CD4-positive, alpha-beta memory T cell (primary cell): ENCODE measurements at regions not wholly inside any gene's neighbourhood (a gene's known extent, or its start where the extent isn't known, plus 50 kb on each side); places are given as distances from the start of the nearest gene placed in this dataset.

Source experiments
- CTCF ChIA-PET: fragments of 350-600 bp; sonication (Branson Sonifier 250); formaldehyde crosslinking; loops from one replicate; lab custom pipeline; 2021; ENCODE audit warnings: inconsistent platforms; ENCODE audit not compliant: partially characterized antibody; lab: Charles Lee
- POLR2A ChIA-PET: fragments of 350-600 bp; sonication (Branson Sonifier 250); formaldehyde crosslinking; loops from one replicate; lab custom pipeline; 2021; ENCODE audit not compliant: partially characterized antibody; lab: Charles Lee
- DNase-seq, 5 donors: peaks; one replicate each; pipeline versions ENCODE4 v3.0.0 to v3.0.0-alpha.2; 2020 to 2022; ENCODE audit warnings: mixed read lengths in 1 of 5
- H3K27ac ChIP-seq: one replicate; pipeline ENCODE4 v1.7.0; 2013; ENCODE audit warnings: low read depth, low read length
- H3K27me3 ChIP-seq: 2 replicates; pipeline ENCODE4 v1.7.0; 2013; ENCODE audit warnings: mild to moderate bottlenecking, low read length, moderate library complexity; ENCODE audit not compliant: insufficient read depth
- H3K36me3 ChIP-seq: 2 replicates; pipeline ENCODE4 v1.7.0; 2013; ENCODE audit warnings: mild to moderate bottlenecking, low read length, moderate library complexity; ENCODE audit not compliant: insufficient read depth
- H3K4me1 ChIP-seq: 2 replicates; pipeline ENCODE4 v1.7.0; 2013; ENCODE audit warnings: mild to moderate bottlenecking, low read length, moderate library complexity; ENCODE audit not compliant: insufficient read depth
- H3K4me3 ChIP-seq, 2 donors: one replicate each; pipeline ENCODE4 v1.7.0; 2013; ENCODE audit warnings: low read length in 2 of 2, mild to moderate bottlenecking in 1 of 2
- H3K9me3 ChIP-seq, 2 donors: one replicate each; pipeline ENCODE4 v1.7.0; 2013; ENCODE audit warnings: low read length in 2 of 2, control low read depth in 1 of 2; ENCODE audit not compliant: control insufficient read depth in 1 of 2
- H3K27ac Mint-ChIP-seq, 7 donors: one replicate each; pipeline ENCODE4 v1.8.0; 2020 to 2021; ENCODE audit warnings: mixed read lengths in 7 of 7, mild to moderate bottlenecking in 6 of 7, inconsistent platforms in 3 of 7, moderate library complexity in 3 of 7
- H3K27me3 Mint-ChIP-seq, 2 donors: one replicate each; pipeline ENCODE4 v1.8.0; 2020 to 2021; ENCODE audit warnings: mixed read lengths in 2 of 2
- H3K36me3 Mint-ChIP-seq, 2 donors: one replicate each; pipeline ENCODE4 v1.8.0; 2020 to 2021; ENCODE audit warnings: mixed read lengths in 2 of 2, inconsistent platforms in 1 of 2, mild to moderate bottlenecking in 1 of 2
- H3K4me1 Mint-ChIP-seq, 4 donors: one replicate each; pipeline ENCODE4 v1.8.0; 2020 to 2021; ENCODE audit warnings: mixed read lengths in 4 of 4, mild to moderate bottlenecking in 1 of 4
- H3K4me3 Mint-ChIP-seq, 8 donors: one replicate each; pipeline ENCODE4 v1.8.0; 2020 to 2021; ENCODE audit warnings: mixed read lengths in 8 of 8, mild to moderate bottlenecking in 7 of 8, moderate library complexity in 6 of 8, inconsistent platforms in 3 of 8
- H3K9me3 Mint-ChIP-seq, 8 donors: one replicate each; pipeline ENCODE4 v1.8.0; 2020 to 2021; ENCODE audit warnings: mixed read lengths in 8 of 8, mild to moderate bottlenecking in 5 of 8, inconsistent platforms in 3 of 8, moderate library complexity in 1 of 8
- intact Hi-C: fragments of 100-400 bp; cut with micrococcal nuclease; formaldehyde crosslinking; loops from one replicate; pipeline ENCODE4 v1.15.1; 2023

GRCh38 chr10:3241274-3241921, 68.8 kb upstream of the PITRM1 start:
- POLR2A ChIA-PET = no interaction called here
- no peaks in the 10 kb centered on the region for H3K36me3 ChIP-seq
- CTCF ChIA-PET = interaction anchor here (1.0 to 6.0 kb wide), 6 partner anchors 534 to 1529 kb away, joined by 3 to 68 read pairs (median 5); no protein-coding TSS in a partner anchor
- intact Hi-C loops = no loop called here
- H3K27me3 Mint-ChIP-seq = peaks cover 0 to 1% of the 10 kb centered on the region in 2 donors
- no peak overlapping the region for H3K27ac Mint-ChIP-seq
- H3K27ac ChIP-seq = no peak overlapping the region
- H3K9me3 ChIP-seq = no peaks in the 10 kb centered on the region
- H3K36me3 Mint-ChIP-seq = no peaks in the 10 kb centered on the region
- no peak overlapping the region for H3K4me3 ChIP-seq
- H3K4me3 Mint-ChIP-seq = no peak overlapping the region
- no peak for DNase-seq
- H3K4me1 Mint-ChIP-seq = peaks cover 0 to 9% (median 5%) of the 10 kb centered on the region in 4 donors
- H3K4me1 ChIP-seq = no peaks in the 10 kb centered on the region
- H3K27me3 ChIP-seq = no peaks in the 10 kb centered on the region
- no peaks in the 10 kb centered on the region for H3K9me3 Mint-ChIP-seq

- Mint-ChIP-seq H3K4me3 (peak overlapping the region in 3 of 8 donors; percentile 38 to 48 (median 43)), H3K9me3 (no peaks in the 10 kb centered on the region), H3K4me1 (peaks cover 0 to 9% (median 5%) of the 10 kb centered on the region in 4 donors), H3K27ac (peak overlapping the region in 1 of 7 donors; percentile 49), H3K27me3 (no peaks in the 10 kb centered on the region), H3K36me3 (no peaks in the 10 kb centered on the region)
- Histone ChIP-seq H3K4me1 (no peaks in the 10 kb centered on the region), H3K4me3 (no peak overlapping the region), H3K9me3 (no peaks in the 10 kb centered on the region), H3K36me3 (no peaks in the 10 kb centered on the region), H3K27me3 (no peaks in the 10 kb centered on the region), H3K27ac (no peak overlapping the region)
- intact Hi-C loops = loop anchor here (1.0 to 10.0 kb wide), 5 partner anchors 43 to 1527 kb away; no protein-coding TSS in a partner anchor
- ChIA-PET CTCF (interaction anchor here (0.9 to 6.0 kb wide), 9 partner anchors 11 to 1527 kb away, joined by 3 to 68 read pairs (median 4); no protein-coding TSS in a partner anchor), POLR2A (no interaction called here)
- DNase-seq = no peak
These were observed 67.6 kb upstream of the PITRM1 start for GRCh38 chr10:3239920-3240894.

GRCh38 chr10:3239066-3239919, 66.7 kb upstream of the PITRM1 start:
- peak; percentile 62 to 73 (median 64) for DNase-seq
- peaks cover 0 to 2% of the 10 kb centered on the region in 2 donors for H3K27me3 Mint-ChIP-seq
- H3K27ac ChIP-seq = no peak overlapping the region
- H3K4me1 ChIP-seq = no peaks in the 10 kb centered on the region
- H3K9me3 Mint-ChIP-seq = no peaks in the 10 kb centered on the region
- no peak overlapping the region for H3K4me3 ChIP-seq
- ChIA-PET POLR2A (no interaction called here), CTCF (interaction anchor here (0.8 to 6.0 kb wide), 11 partner anchors 12 to 1528 kb away, joined by 3 to 68 read pairs (median 4); no protein-coding TSS in a partner anchor)
- H3K9me3 ChIP-seq = no peaks in the 10 kb centered on the region
- peaks cover 0 to 9% (median 5%) of the 10 kb centered on the region in 4 donors for H3K4me1 Mint-ChIP-seq
- H3K36me3 Mint-ChIP-seq = no peaks in the 10 kb centered on the region
- no peaks in the 10 kb centered on the region for H3K27me3 ChIP-seq
- peak overlapping the region in 2 of 8 donors; percentile 45 to 77 for H3K4me3 Mint-ChIP-seq
- no peaks in the 10 kb centered on the region for H3K36me3 ChIP-seq
- H3K27ac Mint-ChIP-seq = peak overlapping the region in 3 of 7 donors; percentile 61 to 84 (median 67)
- intact Hi-C loops = loop anchor here (1.0 to 10.0 kb wide), 5 partner anchors 42 to 1528 kb away; no protein-coding TSS in a partner anchor

- Histone ChIP-seq H3K27ac (no peak overlapping the region), H3K4me3 (no peak overlapping the region), H3K36me3 (no peaks in the 10 kb centered on the region), H3K4me1 (no peaks in the 10 kb centered on the region), H3K27me3 (no peaks in the 10 kb centered on the region), H3K9me3 (no peaks in the 10 kb centered on the region)
- Mint-ChIP-seq H3K4me1 (peaks cover 0 to 9% (median 5%) of the 10 kb centered on the region in 4 donors), H3K36me3 (no peaks in the 10 kb centered on the region), H3K27ac (peak overlapping the region in 2 of 7 donors; percentile 30 to 31), H3K4me3 (no peak overlapping the region), H3K27me3 (peaks cover 0 to 2% of the 10 kb centered on the region in 2 donors), H3K9me3 (no peaks in the 10 kb centered on the region)
- ChIA-PET POLR2A (no interaction called here), CTCF (interaction anchor here (0.7 to 6.0 kb wide), 6 partner anchors 17 to 1529 kb away, joined by 3 to 68 read pairs (median 4); no protein-coding TSS in a partner anchor)
- intact Hi-C loops = loop anchor here (5.0 to 10.0 kb wide), 2 partner anchors 217 to 544 kb away; no protein-coding TSS in a partner anchor
- no peak for DNase-seq
These were observed 65.7 kb upstream of the PITRM1 start for GRCh38 chr10:3238115-3238871.

- Histone ChIP-seq H3K27me3 (no peaks in the 10 kb centered on the region), H3K4me3 (no peak overlapping the region), H3K36me3 (no peaks in the 10 kb centered on the region), H3K4me1 (no peaks in the 10 kb centered on the region), H3K27ac (no peak overlapping the region), H3K9me3 (no peaks in the 10 kb centered on the region)
- DNase-seq = no peak
- no peaks in the 10 kb centered on the region for H3K9me3 Mint-ChIP-seq
- peaks cover 0 to 2% of the 10 kb centered on the region in 2 donors for H3K27me3 Mint-ChIP-seq
- H3K4me3 Mint-ChIP-seq = no peak overlapping the region
- H3K36me3 Mint-ChIP-seq = no peaks in the 10 kb centered on the region
- H3K27ac Mint-ChIP-seq = peak overlapping the region in 1 of 7 donors; percentile 31
- peaks cover 0 to 9% (median 5%) of the 10 kb centered on the region in 4 donors for H3K4me1 Mint-ChIP-seq
- intact Hi-C loops = loop anchor here (5.0 to 10.0 kb wide), 2 partner anchors 217 to 545 kb away; no protein-coding TSS in a partner anchor
- CTCF ChIA-PET = interaction anchor here (0.7 to 6.0 kb wide), 5 partner anchors 17 to 1530 kb away, joined by 3 to 68 read pairs (median 5); no protein-coding TSS in a partner anchor
- POLR2A ChIA-PET = no interaction called here
These were observed 64.9 kb upstream of the PITRM1 start for GRCh38 chr10:3237530-3237929.
